ENCODE measurements at regions not wholly inside any gene's neighbourhood (a gene's known extent, or its start where the extent isn't known, plus 50 kb on each side); places are given as distances from the start of the nearest gene placed in this dataset.

DNA sequence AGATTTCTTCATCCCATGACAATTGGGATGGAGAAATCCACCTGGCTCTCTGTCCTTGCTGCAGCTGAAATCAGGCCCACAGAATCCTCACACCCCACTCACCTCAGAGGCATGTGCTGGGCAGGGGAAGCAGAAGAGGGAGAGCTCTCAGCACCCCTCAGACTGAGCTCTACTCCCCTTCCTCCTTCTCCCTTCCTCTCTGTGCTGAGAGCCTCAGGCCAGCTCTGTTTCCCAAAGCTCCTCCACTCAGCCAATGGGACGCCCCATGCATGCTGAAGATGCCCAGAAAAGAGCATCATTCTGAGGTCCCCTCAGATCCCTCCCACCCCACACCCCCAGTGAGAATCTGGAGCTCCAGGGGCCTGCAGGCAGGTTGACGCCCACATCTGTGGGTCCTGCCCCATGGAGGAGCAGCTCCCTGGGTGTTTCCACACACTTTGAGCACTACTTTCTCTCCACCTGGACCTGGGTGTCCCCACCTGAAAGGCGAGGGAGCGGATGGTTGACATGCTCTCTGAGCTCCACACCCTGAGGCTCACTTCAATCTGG is 637.7 kb upstream of the ID2 start:
- no peak for TF ChIP-seq CTCF (IDR thresholded peaks at IDR 0.05)
- no peak overlapping the region for H3K27ac ChIP-seq
- WGBS, 2 donors = 91 to 92% methylated on average over 4 of the region's 4 CpGs
- FAIRE-seq = no peak
- no peak for ATAC-seq
- intact Hi-C loops (cut with DNase I) = no loop called here
- no peak overlapping the region for H3K4me3 ChIP-seq
- H3K27me3 ChIP-seq = no peaks in the 10 kb centered on the region
- no peaks in the 10 kb centered on the region for H3K4me1 ChIP-seq
- no peak for DNase-seq
- no peaks in the 10 kb centered on the region for H3K36me3 ChIP-seq
- H3K9me3 ChIP-seq = no peaks in the 10 kb centered on the region

- WGBS, 2 donors = 88 to 90% methylated on average over 6 of the region's 6 CpGs
- H3K27ac ChIP-seq = no peak overlapping the region
- FAIRE-seq (no peak), ATAC-seq (no peak), DNase-seq (no peak)
- H3K27me3 ChIP-seq = no peaks in the 10 kb centered on the region
- no peaks in the 10 kb centered on the region for H3K9me3 ChIP-seq
- H3K4me1 ChIP-seq = no peaks in the 10 kb centered on the region
- no peaks in the 10 kb centered on the region for H3K36me3 ChIP-seq
- no peak overlapping the region for H3K4me3 ChIP-seq
- TF ChIP-seq CTCF (IDR thresholded peaks at IDR 0.05) = no peak
- intact Hi-C loops (cut with DNase I) = no loop called here
Observed at GRCh38 chr2:8045081-8045614, 636.7 kb upstream of the ID2 start.

GRCh38 chr2:8046849-8047248 is 635.0 kb upstream of the ID2 start:
- H3K4me1 ChIP-seq = no peaks in the 10 kb centered on the region
- no peak overlapping the region for H3K4me3 ChIP-seq
- WGBS, 2 donors = 88 to 91% methylated on average over 5 of the region's 5 CpGs
- H3K9me3 ChIP-seq = no peaks in the 10 kb centered on the region
- H3K27me3 ChIP-seq = no peaks in the 10 kb centered on the region
- TF ChIP-seq CTCF (IDR thresholded peaks at IDR 0.05) = no peak
- DNase-seq = no peak
- H3K36me3 ChIP-seq = no peaks in the 10 kb centered on the region
- FAIRE-seq = no peak
- intact Hi-C loops (cut with DNase I) = no loop called here
- no peak overlapping the region for H3K27ac ChIP-seq
- no peak for ATAC-seq

DNA sequence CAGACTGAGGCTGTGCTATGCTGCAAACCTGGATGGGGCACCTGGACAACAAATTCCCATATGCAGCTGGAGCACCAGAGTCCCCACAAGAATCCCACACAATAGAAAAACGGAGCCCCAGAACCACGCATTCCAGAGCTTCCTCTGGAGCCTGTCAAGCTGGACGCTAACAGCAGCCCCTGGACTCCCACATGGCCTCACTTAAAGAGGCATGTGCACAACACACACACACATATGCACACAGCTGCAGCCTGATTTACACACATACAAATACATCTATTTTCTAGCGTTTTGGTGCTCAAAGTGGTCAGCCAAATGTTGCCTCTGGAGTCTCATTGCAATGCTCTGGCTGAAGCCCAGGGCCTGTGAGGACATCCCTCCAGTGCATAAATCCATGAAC is 632.7 kb upstream of the ID2 start:
- intact Hi-C loops (cut with DNase I) = no loop called here
- ATAC-seq = no peak
- TF ChIP-seq CTCF (IDR thresholded peaks at IDR 0.05) = no peak
- Histone ChIP-seq H3K27me3 (no peaks in the 10 kb centered on the region), H3K4me3 (no peak overlapping the region), H3K27ac (no peak overlapping the region), H3K9me3 (no peaks in the 10 kb centered on the region), H3K36me3 (no peaks in the 10 kb centered on the region), H3K4me1 (no peaks in the 10 kb centered on the region)
- no peak for DNase-seq
- WGBS, 2 donors = 76 to 81% methylated on average over 4 of the region's 4 CpGs
- no peak for FAIRE-seq

GRCh38 chr2:8049851-8050571 is 631.8 kb upstream of the ID2 start:
- Histone ChIP-seq H3K4me3 (no peak overlapping the region), H3K9me3 (no peaks in the 10 kb centered on the region), H3K36me3 (no peaks in the 10 kb centered on the region), H3K4me1 (no peaks in the 10 kb centered on the region), H3K27ac (no peak overlapping the region), H3K27me3 (no peaks in the 10 kb centered on the region)
- DNase-seq (no peak), ATAC-seq (no peak), FAIRE-seq (no peak)
- 78 to 87% methylated on average over 3 of the region's 3 CpGs for WGBS, 2 donors
- intact Hi-C loops (cut with DNase I) = no loop called here
- TF ChIP-seq CTCF (IDR thresholded peaks at IDR 0.05) = no peak
